GM12865 (cell line): ENCODE measurements at regions not wholly inside any gene's neighbourhood (a gene's known extent, or its start where the extent isn't known, plus 50 kb on each side); places are given as distances from the start of the nearest gene placed in this dataset.

Experiments
- DNase-seq: peaks from one replicate; pipeline ENCODE4 v3.0.0; 2010; ENCODE audit warnings: low read depth
- H3K4me3 ChIP-seq: 2 replicates; pipeline ENCODE4 v1.5.1; 2011; ENCODE audit warnings: mild to moderate bottlenecking, low read depth, low read length, control low read depth
- CTCF ChIP-seq: IDR thresholded peaks from 2 replicates; pipeline ENCODE4 v1.5.1; 2011; ENCODE audit warnings: low read length, control low read depth, low read depth, inconsistent platforms; ENCODE audit not compliant: insufficient read depth; ENCODE audit errors: missing control alignments

GRCh38 chr9:27671636-27672035 lies 98.4 kb upstream of the C9orf72 start:
- no peak overlapping the region for H3K4me3 ChIP-seq
- no peak for DNase-seq
- no peak for TF ChIP-seq CTCF

GRCh38 chr9:27672718-27673117 lies 99.4 kb upstream of the C9orf72 start:
- TF ChIP-seq CTCF = no peak
- no peak overlapping the region for H3K4me3 ChIP-seq
- DNase-seq = no peak

GRCh38 chr9:27673641-27674040 lies 100.4 kb upstream of the C9orf72 start:
- DNase-seq = no peak
- no peak overlapping the region for H3K4me3 ChIP-seq
- no peak for TF ChIP-seq CTCF

- DNase-seq = no peak
- no peak overlapping the region for H3K4me3 ChIP-seq
- TF ChIP-seq CTCF = no peak
Measured at GRCh38 chr9:27675354-27675753, 102.1 kb upstream of the C9orf72 start.

GRCh38 chr9:27676827-27677226 lies 103.5 kb upstream of the C9orf72 start:
- DNase-seq = no peak
- no peak for TF ChIP-seq CTCF
- H3K4me3 ChIP-seq = no peak overlapping the region

- H3K4me3 ChIP-seq = no peak overlapping the region
- no peak for DNase-seq
- TF ChIP-seq CTCF = no peak
Measured at GRCh38 chr9:27679338-27679737, 106.1 kb upstream of the C9orf72 start.

- TF ChIP-seq CTCF = no peak
- no peak overlapping the region for H3K4me3 ChIP-seq
- no peak for DNase-seq
Measured at GRCh38 chr9:27683181-27683580, 109.9 kb upstream of the C9orf72 start.
